Endometrium (tissue), 2 donors: ENCODE measurements at regions not wholly inside any gene's neighbourhood (a gene's known extent, or its start where the extent isn't known, plus 50 kb on each side); places are given as distances from the start of the nearest gene placed in this dataset.

Experiments
- FAIRE-seq: peaks from 2 replicates; lab custom pipeline; 2012; peaks lifted over from hg19 to GRCh38; lab: Jason Lieb, UNC
- donor health status: control.
- donor health status: control.

GRCh38 chr13:62093984-62094780 lies 678.5 kb upstream of the PCDH20 start:
- FAIRE-seq: no peak

GRCh38 chr13:62092949-62093348 lies 677.3 kb upstream of the PCDH20 start:
- FAIRE-seq: no peak

- no peak for FAIRE-seq
These were observed 676.9 kb upstream of the PCDH20 start for GRCh38 chr13:62092536-62092935.

- no peak for FAIRE-seq
These were observed 672.5 kb upstream of the PCDH20 start for GRCh38 chr13:62088165-62088564.

GRCh38 chr13:62087124-62087523 lies 671.5 kb upstream of the PCDH20 start:
- no peak for FAIRE-seq

GRCh38 chr13:62085337-62086229 lies 669.9 kb upstream of the PCDH20 start:
- no peak for FAIRE-seq

- no peak for FAIRE-seq
These were observed 669.1 kb upstream of the PCDH20 start for GRCh38 chr13:62084728-62085127.

- FAIRE-seq: no peak
These were observed 652.2 kb upstream of the PCDH20 start for GRCh38 chr13:62067821-62068220.

- FAIRE-seq: no peak
These were observed 649.4 kb upstream of the PCDH20 start for GRCh38 chr13:62065016-62065415.

GRCh38 chr13:62061751-62062150 lies 646.1 kb upstream of the PCDH20 start:
- no peak for FAIRE-seq

- FAIRE-seq: no peak
These were observed 644.9 kb upstream of the PCDH20 start for GRCh38 chr13:62060570-62060969.

- FAIRE-seq: no peak
These were observed 641.6 kb upstream of the PCDH20 start for GRCh38 chr13:62057286-62057685.

GRCh38 chr13:62049992-62050391 lies 634.3 kb upstream of the PCDH20 start:
- peak; percentile 80 for FAIRE-seq

GRCh38 chr13:62046512-62046911 lies 630.9 kb upstream of the PCDH20 start:
- no peak for FAIRE-seq

GRCh38 chr13:62043600-62043999 lies 628.0 kb upstream of the PCDH20 start:
- FAIRE-seq: no peak

- FAIRE-seq: no peak
These were observed 625.2 kb upstream of the PCDH20 start for GRCh38 chr13:62040806-62041205.

- FAIRE-seq: no peak
These were observed 624.4 kb upstream of the PCDH20 start for GRCh38 chr13:62040078-62040477.

- no peak for FAIRE-seq
These were observed 622.6 kb upstream of the PCDH20 start for GRCh38 chr13:62038214-62038613.

GRCh38 chr13:62035981-62036380 lies 620.3 kb upstream of the PCDH20 start:
- no peak for FAIRE-seq

- FAIRE-seq: no peak
These were observed 618.3 kb upstream of the PCDH20 start for GRCh38 chr13:62033934-62034333.

- no peak for FAIRE-seq
These were observed 606.7 kb upstream of the PCDH20 start for GRCh38 chr13:62022369-62022768.

GRCh38 chr13:62019858-62020257 lies 604.2 kb upstream of the PCDH20 start:
- no peak for FAIRE-seq

- peak; percentile 43 for FAIRE-seq
These were observed 598.6 kb upstream of the PCDH20 start for GRCh38 chr13:62014299-62014698.
